OCI-LY7 (cell line): ENCODE measurements at regions not wholly inside any gene's neighbourhood (a gene's known extent, or its start where the extent isn't known, plus 50 kb on each side); places are given as distances from the start of the nearest gene placed in this dataset.

Experiments used
- EZH2phosphoT487 ChIP-seq: fragments of 200-600 bp; sonication (generic); IDR thresholded peaks from 2 replicates; pipeline ENCODE4 v1.6.1; 2018; ENCODE audit warnings: low read depth, borderline replicate concordance, mild to moderate bottlenecking, mixed run types, antibody characterized with exemption, low read length, moderate library complexity, mixed read lengths
- TF ChIP-seq, protein P1 (sequence below): fragments of 200-600 bp; sonication (generic); conservative IDR thresholded peaks from 2 replicates; pipeline ENCODE4 v1.5.1; 2014; ENCODE audit warnings: mild to moderate bottlenecking, antibody characterized with exemption, low read length, moderate library complexity, mixed read lengths

DNA sequence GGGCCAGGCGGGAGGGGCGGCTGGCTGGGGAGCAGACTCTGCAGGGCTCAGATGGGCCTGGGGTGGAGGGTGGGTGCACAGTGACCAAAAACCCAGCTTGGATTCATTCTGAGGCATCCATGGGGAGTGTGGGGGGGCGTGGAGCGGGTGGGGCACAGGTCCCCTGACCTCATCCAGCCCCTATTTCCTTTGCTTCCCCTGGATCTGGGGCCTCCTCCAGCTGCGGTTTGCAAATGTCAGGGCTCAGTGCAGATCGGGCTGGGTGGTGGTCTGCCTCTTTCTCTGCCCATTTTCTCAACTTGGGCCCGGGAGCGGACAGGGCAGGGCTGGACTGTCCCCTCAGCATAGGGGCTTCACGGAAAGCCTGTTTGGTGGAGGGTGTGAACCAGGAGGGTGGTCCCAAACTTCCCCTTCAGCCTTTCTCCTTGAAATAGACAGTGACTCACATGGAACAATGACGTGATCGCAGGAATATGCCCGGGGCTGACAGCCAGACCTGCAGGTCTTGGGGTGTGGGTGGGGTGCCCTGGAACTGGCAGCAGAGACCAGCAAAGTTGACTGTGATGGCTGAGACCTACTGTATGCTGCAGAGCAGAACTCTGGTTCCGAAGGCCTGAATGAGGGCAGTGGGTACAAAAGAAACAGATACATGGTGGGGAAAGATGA is 72.9 kb upstream of the PODXL start:
- TF ChIP-seq EZH2phosphoT487: no peak
- TF ChIP-seq, protein P1, sequence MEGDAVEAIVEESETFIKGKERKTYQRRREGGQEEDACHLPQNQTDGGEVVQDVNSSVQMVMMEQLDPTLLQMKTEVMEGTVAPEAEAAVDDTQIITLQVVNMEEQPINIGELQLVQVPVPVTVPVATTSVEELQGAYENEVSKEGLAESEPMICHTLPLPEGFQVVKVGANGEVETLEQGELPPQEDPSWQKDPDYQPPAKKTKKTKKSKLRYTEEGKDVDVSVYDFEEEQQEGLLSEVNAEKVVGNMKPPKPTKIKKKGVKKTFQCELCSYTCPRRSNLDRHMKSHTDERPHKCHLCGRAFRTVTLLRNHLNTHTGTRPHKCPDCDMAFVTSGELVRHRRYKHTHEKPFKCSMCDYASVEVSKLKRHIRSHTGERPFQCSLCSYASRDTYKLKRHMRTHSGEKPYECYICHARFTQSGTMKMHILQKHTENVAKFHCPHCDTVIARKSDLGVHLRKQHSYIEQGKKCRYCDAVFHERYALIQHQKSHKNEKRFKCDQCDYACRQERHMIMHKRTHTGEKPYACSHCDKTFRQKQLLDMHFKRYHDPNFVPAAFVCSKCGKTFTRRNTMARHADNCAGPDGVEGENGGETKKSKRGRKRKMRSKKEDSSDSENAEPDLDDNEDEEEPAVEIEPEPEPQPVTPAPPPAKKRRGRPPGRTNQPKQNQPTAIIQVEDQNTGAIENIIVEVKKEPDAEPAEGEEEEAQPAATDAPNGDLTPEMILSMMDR: no peak
